CD4-positive, alpha-beta T cell (primary cell): ENCODE measurements at regions not wholly inside any gene's neighbourhood (a gene's known extent, or its start where the extent isn't known, plus 50 kb on each side); places are given as distances from the start of the nearest gene placed in this dataset.

Source experiments
- ATAC-seq: fragments of 200-7000 bp; cut with Tn5 transposase; one replicate; pipeline ENCODE4 v1.10.0; 2022; ENCODE audit warnings: mild to moderate bottlenecking; ENCODE audit not compliant: poor library complexity
- CTCF ChIA-PET: fragments of 350-600 bp; sonication (Branson Sonifier 250); formaldehyde crosslinking; loops from one replicate; lab custom pipeline; 2021; ENCODE audit warnings: antibody characterized with exemption, inconsistent platforms; lab: Charles Lee
- POLR2A ChIA-PET: fragments of 350-600 bp; sonication (Branson Sonifier 250); formaldehyde crosslinking; loops from one replicate; lab custom pipeline; 2021; ENCODE audit warnings: antibody characterized with exemption, inconsistent platforms; lab: Charles Lee
- DNase-seq, 14 experiments: peaks; one replicate each; pipeline ENCODE4 v3.0.0-alpha.2; 2013 to 2020; ENCODE audit warnings: mixed read lengths in 2 of 14
- H3K27ac ChIP-seq, 2 donors: one replicate each; pipeline versions ENCODE4 v1.5.1 to v1.7.0; 2013; ENCODE audit warnings: low read length in 2 of 2, low read depth in 1 of 2, mild to moderate bottlenecking in 1 of 2
- H3K27me3 ChIP-seq, 2 experiments: 1 replicate in 1 of 2; 2 replicates in 1 of 2; pipeline versions ENCODE4 v1.6.1 to v1.7.0; 2013; ENCODE audit warnings: low read length in 2 of 2, control low read depth in 1 of 2, mild to moderate bottlenecking in 1 of 2, moderate library complexity in 1 of 2; ENCODE audit not compliant: insufficient read depth in 2 of 2, control insufficient read depth in 1 of 2
- H3K36me3 ChIP-seq: one replicate; pipeline ENCODE4 v1.6.1; 2013; ENCODE audit warnings: low read length, control low read depth; ENCODE audit not compliant: insufficient read depth
- H3K4me1 ChIP-seq: one replicate; pipeline ENCODE4 v1.6.1; 2013; ENCODE audit warnings: low read length, control low read depth; ENCODE audit not compliant: insufficient read depth
- H3K4me3 ChIP-seq: one replicate; pipeline ENCODE4 v1.5.1; 2013; ENCODE audit warnings: mild to moderate bottlenecking, low read length, moderate library complexity
- H3K9me3 ChIP-seq, 2 experiments: 1 replicate in 1 of 2; 2 replicates in 1 of 2; pipeline versions ENCODE4 v1.6.1 to v1.7.0; 2013; ENCODE audit warnings: low read length in 2 of 2, mild to moderate bottlenecking in 2 of 2, control low read depth in 1 of 2, moderate library complexity in 1 of 2; ENCODE audit not compliant: control insufficient read depth in 1 of 2, insufficient read depth in 1 of 2
- H3K27ac Mint-ChIP-seq: one replicate; pipeline ENCODE4 v1.8.0; 2020; ENCODE audit warnings: mixed read lengths
- H3K27me3 Mint-ChIP-seq: one replicate; pipeline ENCODE4 v1.8.0; 2021; ENCODE audit warnings: mixed read lengths
- H3K36me3 Mint-ChIP-seq: one replicate; pipeline ENCODE4 v1.8.0; 2021; ENCODE audit warnings: low read depth, mixed read lengths
- H3K4me1 Mint-ChIP-seq: one replicate; pipeline ENCODE4 v1.8.0; 2021; ENCODE audit warnings: low read depth, mixed read lengths
- H3K4me3 Mint-ChIP-seq: one replicate; pipeline ENCODE4 v1.8.0; 2020; ENCODE audit warnings: mild to moderate bottlenecking, mixed read lengths
- H3K9me3 Mint-ChIP-seq: one replicate; pipeline ENCODE4 v1.8.0; 2020; ENCODE audit warnings: mixed read lengths
- intact Hi-C, 2 experiments: fragments of 100-400 bp; cut with DNase I in 1 of 2; cut with micrococcal nuclease in 1 of 2; formaldehyde crosslinking; loops; one replicate each; pipeline versions ENCODE4 v1.15.1 to v1.9.0; 2023 to 2025; cut with DNase I, micrococcal nuclease
- TF ChIP-seq, protein P1 (sequence below): fragments of 200-600 bp; IDR thresholded peaks from one replicate; pipeline ENCODE4 v1.8.0; 2022; ENCODE audit warnings: antibody characterized with exemption, mild to moderate bottlenecking

DNA sequence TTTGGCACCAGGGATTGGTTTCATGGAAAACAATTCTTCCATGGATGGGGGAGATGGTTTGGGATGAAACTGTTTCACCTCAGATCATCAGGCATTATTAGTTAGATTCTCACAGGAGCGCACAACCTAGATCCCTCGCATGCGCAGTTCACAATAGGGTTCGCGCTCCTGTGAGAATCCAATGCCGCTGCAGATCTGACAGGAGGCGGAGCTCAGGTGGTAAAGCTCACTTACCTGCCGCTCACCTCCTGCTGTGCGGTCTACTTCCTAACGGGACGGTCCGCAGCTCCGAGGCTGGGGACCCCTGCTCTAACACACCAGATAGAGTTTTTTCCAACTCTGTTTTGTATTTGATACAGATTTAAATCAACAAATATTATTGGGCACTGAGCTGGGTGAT, 286.5 kb downstream of the MTX2 start:
- peaks cover 20 to 27% of the 10 kb centered on the region in 2 experiments for H3K27me3 ChIP-seq
- no peaks in the 10 kb centered on the region for H3K36me3 Mint-ChIP-seq
- no peaks in the 10 kb centered on the region for H3K36me3 ChIP-seq
- CTCF ChIA-PET: interaction anchor here (1.0 kb wide), 1 partner anchor 25 kb away, joined by 3 read pairs; no protein-coding TSS in a partner anchor
- no peak overlapping the region for H3K27ac Mint-ChIP-seq
- no peak overlapping the region for H3K27ac ChIP-seq
- H3K9me3 Mint-ChIP-seq: no peaks in the 10 kb centered on the region
- H3K4me3 Mint-ChIP-seq: no peak overlapping the region
- TF ChIP-seq, protein P1, sequence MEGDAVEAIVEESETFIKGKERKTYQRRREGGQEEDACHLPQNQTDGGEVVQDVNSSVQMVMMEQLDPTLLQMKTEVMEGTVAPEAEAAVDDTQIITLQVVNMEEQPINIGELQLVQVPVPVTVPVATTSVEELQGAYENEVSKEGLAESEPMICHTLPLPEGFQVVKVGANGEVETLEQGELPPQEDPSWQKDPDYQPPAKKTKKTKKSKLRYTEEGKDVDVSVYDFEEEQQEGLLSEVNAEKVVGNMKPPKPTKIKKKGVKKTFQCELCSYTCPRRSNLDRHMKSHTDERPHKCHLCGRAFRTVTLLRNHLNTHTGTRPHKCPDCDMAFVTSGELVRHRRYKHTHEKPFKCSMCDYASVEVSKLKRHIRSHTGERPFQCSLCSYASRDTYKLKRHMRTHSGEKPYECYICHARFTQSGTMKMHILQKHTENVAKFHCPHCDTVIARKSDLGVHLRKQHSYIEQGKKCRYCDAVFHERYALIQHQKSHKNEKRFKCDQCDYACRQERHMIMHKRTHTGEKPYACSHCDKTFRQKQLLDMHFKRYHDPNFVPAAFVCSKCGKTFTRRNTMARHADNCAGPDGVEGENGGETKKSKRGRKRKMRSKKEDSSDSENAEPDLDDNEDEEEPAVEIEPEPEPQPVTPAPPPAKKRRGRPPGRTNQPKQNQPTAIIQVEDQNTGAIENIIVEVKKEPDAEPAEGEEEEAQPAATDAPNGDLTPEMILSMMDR: no peak
- ATAC-seq (no peak), DNase-seq (no peak)
- intact Hi-C loops: loop anchor here (2.0 kb wide), 1 partner anchor 429 kb away; no protein-coding TSS in a partner anchor
- no peak overlapping the region for H3K4me3 ChIP-seq
- H3K27me3 Mint-ChIP-seq: peaks cover 80% of the 10 kb centered on the region
- POLR2A ChIA-PET: no interaction called here
- H3K4me1 Mint-ChIP-seq: no peaks in the 10 kb centered on the region
- H3K9me3 ChIP-seq: no peaks in the 10 kb centered on the region
- peaks cover 9% of the 10 kb centered on the region for H3K4me1 ChIP-seq

DNA sequence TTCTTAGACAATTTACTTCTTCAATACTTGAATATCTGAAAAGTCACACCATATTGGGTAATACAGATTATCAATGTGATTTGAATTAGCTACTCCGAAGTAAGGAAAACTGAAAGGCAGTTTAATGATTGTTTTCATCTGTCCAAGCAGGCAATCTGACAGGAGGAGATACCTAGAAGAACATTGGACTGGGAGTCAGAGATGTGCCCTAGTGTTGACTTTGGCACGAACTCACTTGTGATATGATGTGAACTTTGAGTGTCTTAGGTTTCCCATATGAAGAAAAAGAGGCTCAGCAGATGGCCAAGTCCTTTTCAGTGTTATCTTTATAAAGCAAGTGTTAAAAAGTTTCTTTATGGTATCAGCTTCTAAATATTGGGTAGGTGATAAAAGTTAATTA, 287.1 kb downstream of the MTX2 start:
- TF ChIP-seq, protein P1: no peak
- peaks cover 9% of the 10 kb centered on the region for H3K4me1 ChIP-seq
- intact Hi-C loops: no loop called here
- H3K9me3 Mint-ChIP-seq: no peaks in the 10 kb centered on the region
- H3K27ac Mint-ChIP-seq: no peak overlapping the region
- H3K9me3 ChIP-seq: no peaks in the 10 kb centered on the region
- H3K4me3 ChIP-seq: no peak overlapping the region
- no peaks in the 10 kb centered on the region for H3K36me3 Mint-ChIP-seq
- H3K36me3 ChIP-seq: no peaks in the 10 kb centered on the region
- CTCF ChIA-PET: interaction anchor here (1.0 kb wide), 1 partner anchor 25 kb away, joined by 3 read pairs; no protein-coding TSS in a partner anchor
- DNase-seq: no peak
- H3K27me3 ChIP-seq: peaks cover 19 to 27% of the 10 kb centered on the region in 2 experiments
- POLR2A ChIA-PET: no interaction called here
- no peaks in the 10 kb centered on the region for H3K4me1 Mint-ChIP-seq
- no peak overlapping the region for H3K27ac ChIP-seq
- no peak overlapping the region for H3K4me3 Mint-ChIP-seq
- peaks cover 85% of the 10 kb centered on the region for H3K27me3 Mint-ChIP-seq
- ATAC-seq: no peak

DNA sequence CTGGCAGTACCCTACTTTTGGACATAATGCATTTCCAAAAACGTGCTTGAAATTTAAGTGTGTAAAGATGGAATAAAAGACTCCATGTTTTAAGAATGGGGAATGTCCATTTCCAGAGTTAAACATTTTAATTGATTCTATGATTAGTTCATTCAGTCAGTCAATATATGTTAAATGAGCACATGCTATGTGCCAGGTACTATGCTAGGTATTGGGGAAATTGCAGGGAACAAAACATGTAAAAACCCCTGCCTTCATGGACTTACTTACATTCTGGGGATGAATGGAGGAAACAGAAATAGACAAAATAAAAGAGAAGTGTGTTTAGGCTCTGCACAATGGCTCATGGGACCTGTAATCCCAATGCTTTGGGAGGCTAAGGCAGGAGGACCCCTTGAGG, 288.6 kb downstream of the MTX2 start:
- Mint-ChIP-seq H3K4me3 (no peak overlapping the region), H3K36me3 (no peaks in the 10 kb centered on the region), H3K9me3 (no peaks in the 10 kb centered on the region), H3K27me3 (peaks cover 83% of the 10 kb centered on the region), H3K4me1 (no peaks in the 10 kb centered on the region), H3K27ac (no peak overlapping the region)
- CTCF ChIA-PET: no interaction called here
- intact Hi-C loops: no loop called here
- TF ChIP-seq, protein P1: no peak
- Histone ChIP-seq H3K27ac (no peak overlapping the region), H3K36me3 (no peaks in the 10 kb centered on the region), H3K9me3 (no peaks in the 10 kb centered on the region), H3K27me3 (peaks cover 21 to 27% of the 10 kb centered on the region in 2 experiments), H3K4me1 (peaks cover 9% of the 10 kb centered on the region), H3K4me3 (no peak overlapping the region)
- ATAC-seq: no peak
- no peak for DNase-seq
- POLR2A ChIA-PET: no interaction called here
